ENCODE measurements at regions not wholly inside any gene's neighbourhood (a gene's known extent, or its start where the extent isn't known, plus 50 kb on each side); places are given as distances from the start of the nearest gene placed in this dataset.

GRCh38 chrX:40343319-40343718 is 237.5 kb upstream of the ATP6AP2 start:
- TF ChIP-seq CTCF (IDR thresholded peaks at IDR 0.05; ENCODE audit: insufficient read depth, low read length, poor library complexity, severe bottlenecking) (no peak), EZH2phosphoT487 (conservative IDR thresholded peaks at IDR 0.05; ENCODE audit: low read length) (no peak)

Data from SU-DHL-6 (cell line).